ENCODE measurements at regions not wholly inside any gene's neighbourhood (a gene's known extent, or its start where the extent isn't known, plus 50 kb on each side); places are given as distances from the start of the nearest gene placed in this dataset.

DNA sequence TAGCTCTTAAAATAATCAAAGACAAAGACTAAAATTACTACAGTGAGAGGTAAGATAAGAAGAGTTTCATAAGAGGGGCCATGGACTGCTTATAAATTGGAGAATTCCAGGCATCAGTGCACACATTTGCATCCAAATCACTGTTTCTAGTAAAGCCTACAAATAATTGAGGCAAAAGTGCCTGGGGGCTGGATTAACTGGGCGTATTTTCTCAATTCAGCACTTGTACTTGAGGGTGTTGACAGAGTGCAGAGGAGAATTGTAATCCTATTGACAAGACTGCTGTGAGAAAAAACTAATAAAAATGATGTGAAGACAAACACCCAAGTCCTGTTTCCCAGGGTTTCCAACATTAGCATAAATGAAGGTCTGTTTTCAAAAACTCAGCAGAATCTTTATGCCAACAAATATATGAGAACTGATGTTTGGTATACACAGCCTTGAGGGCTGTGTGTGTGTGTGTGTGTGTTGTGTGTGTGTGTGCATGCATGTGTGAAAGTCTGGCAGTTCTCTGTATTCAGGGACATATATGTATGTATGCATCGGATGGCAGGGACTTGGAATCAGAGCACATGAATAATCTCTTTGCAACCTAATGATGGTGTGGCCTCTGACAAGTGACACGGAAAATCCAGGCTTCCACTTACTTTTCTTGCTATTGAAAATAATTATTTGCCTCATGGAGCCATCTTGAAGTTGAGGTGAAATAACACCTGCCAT, 182.1 kb upstream of the CDC14C start:
- Histone ChIP-seq H3K4me2 (ENCODE audit: unreplicated experiment) (no peak overlapping the region), H3K9me3 (ENCODE audit: low read depth) (no peaks in the 10 kb centered on the region), H3K9ac (no peak overlapping the region), H3K79me2 (ENCODE audit: insufficient read depth) (no peaks in the 10 kb centered on the region), H3K4me1 (ENCODE audit: insufficient read depth) (no peaks in the 10 kb centered on the region), H3K4me3 (no peak overlapping the region), H3K27ac (no peak overlapping the region), H3K9me2 (ENCODE audit: insufficient read depth) (no peaks in the 10 kb centered on the region), H4K20me1 (ENCODE audit: insufficient read depth) (no peaks in the 10 kb centered on the region), H3K36me3 (ENCODE audit: low read depth) (no peaks in the 10 kb centered on the region), H3K27me3 (replicated peaks; ENCODE audit: insufficient read depth) (no peaks in the 10 kb centered on the region), H2AFZ (no peak overlapping the region), H3F3A (ENCODE audit: insufficient read depth) (no peaks in the 10 kb centered on the region)
- 7 to 14% methylated on average over 3 of the region's 3 CpGs for WGBS, 2 experiments (ENCODE audit: low coverage in 1 of 2, low lambda C conversion rate in 2 of 2, missing lambda C conversion rate in 2 of 2)
- DNase-seq, result no peak
- in situ Hi-C loops (cut with MboI), result no loop called here
- TF ChIP-seq EZH2 (IDR thresholded peaks at IDR 0.05; ENCODE audit: insufficient read depth, poor library complexity, severe bottlenecking), result no peak
- TF ChIP-seq EZH2phosphoT487 (IDR thresholded peaks at IDR 0.05; ENCODE audit: insufficient read depth, low read depth), result no peak

DNA sequence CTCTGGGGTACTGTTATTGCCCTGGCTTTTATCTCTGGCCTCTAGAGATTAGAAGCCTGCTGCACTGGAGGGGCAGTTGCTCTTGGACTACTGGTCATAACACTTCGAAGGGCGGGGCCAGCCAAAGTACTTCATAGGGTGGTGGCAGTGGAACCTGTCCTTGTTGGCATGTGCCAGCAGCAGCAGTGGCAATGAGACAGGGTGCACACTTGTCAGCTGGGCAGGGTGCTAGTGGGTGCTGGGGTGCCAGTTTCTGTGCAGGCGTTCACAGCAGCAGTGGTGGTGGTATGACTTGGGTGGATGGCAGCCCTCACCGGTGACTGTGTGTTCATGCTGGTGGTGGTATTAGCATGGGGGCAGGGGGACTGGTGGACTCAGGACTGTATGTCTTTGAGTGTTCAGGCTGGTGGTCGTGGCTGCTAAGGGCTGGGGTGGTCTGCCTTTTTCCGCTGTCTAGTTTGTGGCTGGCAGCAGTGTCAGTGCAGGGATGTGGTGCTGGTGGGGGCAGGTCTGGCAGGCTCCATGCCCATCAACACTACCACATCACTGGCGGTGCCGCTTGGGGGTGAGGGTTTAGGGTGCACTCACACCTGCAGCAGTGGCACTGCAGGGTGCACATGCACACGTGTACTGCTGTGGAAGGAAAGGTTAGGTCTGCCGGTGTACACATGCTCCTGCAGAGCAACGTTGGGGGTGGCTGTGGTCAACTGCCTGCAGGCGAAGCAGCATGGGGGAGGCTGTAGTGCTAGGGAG, 176.1 kb upstream of the CDC14C start:
- Histone ChIP-seq H3K9me2 (ENCODE audit: insufficient read depth) (no peaks in the 10 kb centered on the region), H3K4me2 (ENCODE audit: unreplicated experiment) (no peak overlapping the region), H3K36me3 (ENCODE audit: low read depth) (no peaks in the 10 kb centered on the region), H3K9me3 (ENCODE audit: low read depth) (no peaks in the 10 kb centered on the region), H3K4me3 (no peak overlapping the region), H3K9ac (no peak overlapping the region), H2AFZ (no peak overlapping the region), H3K79me2 (ENCODE audit: insufficient read depth) (no peaks in the 10 kb centered on the region), H3K4me1 (ENCODE audit: insufficient read depth) (no peaks in the 10 kb centered on the region), H3K27me3 (replicated peaks; ENCODE audit: insufficient read depth) (no peaks in the 10 kb centered on the region), H3F3A (ENCODE audit: insufficient read depth) (no peaks in the 10 kb centered on the region), H3K27ac (no peak overlapping the region), H4K20me1 (ENCODE audit: insufficient read depth) (no peaks in the 10 kb centered on the region)
- TF ChIP-seq EZH2phosphoT487 (IDR thresholded peaks at IDR 0.05; ENCODE audit: insufficient read depth, low read depth) (no peak), EZH2 (IDR thresholded peaks at IDR 0.05; ENCODE audit: insufficient read depth, poor library complexity, severe bottlenecking) (no peak)
- WGBS, 2 experiments (ENCODE audit: low coverage in 1 of 2, low lambda C conversion rate in 2 of 2, missing lambda C conversion rate in 2 of 2), result 30 to 44% methylated on average over 11 to 12 of the region's 12 CpGs
- no peak for DNase-seq
- in situ Hi-C loops (cut with MboI), result no loop called here

DNA sequence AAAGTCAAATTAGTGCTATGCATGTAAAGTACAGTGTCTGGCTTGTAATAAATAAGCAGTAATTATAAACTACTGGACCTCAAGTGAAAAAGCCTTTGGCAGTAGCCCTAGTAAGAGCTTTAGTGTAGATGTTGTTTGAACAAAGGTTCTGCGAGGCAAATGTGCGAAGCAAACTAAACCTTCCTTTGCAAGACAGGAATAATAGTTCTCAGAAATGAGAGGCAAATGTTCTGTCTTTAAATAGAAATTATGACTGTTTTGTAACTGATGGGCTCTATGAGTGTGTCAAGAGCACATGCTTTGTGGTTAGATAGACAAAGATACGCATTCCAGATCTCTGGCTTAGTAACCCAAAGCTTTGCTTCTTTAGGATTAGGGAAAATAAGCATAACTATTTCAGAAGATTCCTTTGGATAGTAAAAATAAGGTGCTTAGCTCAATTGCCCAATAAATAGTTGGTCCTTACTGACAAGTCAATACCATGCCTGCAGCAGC, 169.2 kb upstream of the CDC14C start:
- no peak overlapping the region for H3K9ac ChIP-seq
- TF ChIP-seq EZH2phosphoT487 (IDR thresholded peaks at IDR 0.05; ENCODE audit: insufficient read depth, low read depth) (no peak), EZH2 (IDR thresholded peaks at IDR 0.05; ENCODE audit: insufficient read depth, poor library complexity, severe bottlenecking) (no peak)
- in situ Hi-C loops (cut with MboI), result no loop called here

DNA sequence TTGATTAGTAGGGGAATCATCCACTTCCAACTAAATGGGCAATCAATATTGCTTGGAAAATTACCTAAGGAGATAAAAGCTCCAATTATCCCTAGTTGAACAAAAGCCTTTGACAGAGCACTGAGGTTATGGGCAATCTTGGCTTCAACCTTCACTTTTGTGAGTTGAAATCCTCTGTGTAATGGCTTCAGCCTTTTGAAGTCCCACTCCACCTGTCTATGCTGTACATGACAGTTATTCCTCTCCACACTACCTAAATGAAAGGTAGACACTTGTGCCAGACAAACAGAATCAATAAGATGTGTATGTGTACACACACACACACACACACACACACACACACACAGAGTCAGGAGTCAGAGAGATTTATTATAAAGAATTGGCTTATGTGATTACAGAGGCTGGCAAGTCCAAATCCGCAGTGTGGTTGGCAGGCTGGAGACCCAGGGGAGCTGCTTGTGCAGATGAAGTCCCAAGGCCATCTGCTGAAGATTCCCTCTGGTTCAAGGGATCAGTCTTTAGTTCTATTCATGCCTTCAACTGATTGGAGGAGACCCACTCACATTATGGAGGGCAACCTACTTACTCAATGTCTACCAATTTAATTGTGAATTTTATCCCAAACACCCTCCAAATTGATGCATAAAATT, 164.8 kb upstream of the CDC14C start:
- Histone ChIP-seq H3K9me3 (ENCODE audit: low read depth) (no peaks in the 10 kb centered on the region), H3K4me2 (ENCODE audit: unreplicated experiment) (no peak overlapping the region), H2AFZ (no peak overlapping the region), H3K27ac (no peak overlapping the region), H3K9me2 (ENCODE audit: insufficient read depth) (no peaks in the 10 kb centered on the region), H3K4me1 (ENCODE audit: insufficient read depth) (no peaks in the 10 kb centered on the region), H3K9ac (no peak overlapping the region), H3K27me3 (replicated peaks; ENCODE audit: insufficient read depth) (no peaks in the 10 kb centered on the region), H3K36me3 (ENCODE audit: low read depth) (no peaks in the 10 kb centered on the region), H3F3A (ENCODE audit: insufficient read depth) (no peaks in the 10 kb centered on the region), H3K4me3 (no peak overlapping the region), H3K79me2 (ENCODE audit: insufficient read depth) (no peaks in the 10 kb centered on the region), H4K20me1 (ENCODE audit: insufficient read depth) (no peaks in the 10 kb centered on the region)
- in situ Hi-C loops (cut with MboI), result no loop called here
- DNase-seq, result no peak
- no peak for TF ChIP-seq EZH2 (IDR thresholded peaks at IDR 0.05; ENCODE audit: insufficient read depth, poor library complexity, severe bottlenecking)
- WGBS, 2 experiments (ENCODE audit: low coverage in 1 of 2, low lambda C conversion rate in 2 of 2, missing lambda C conversion rate in 2 of 2), result 0 to 6% methylated on average over 1 of the region's 1 CpG

More for the DNA sequence above, 169.2 kb upstream of the CDC14C start:
- Histone ChIP-seq H3F3A (ENCODE audit: insufficient read depth) (no peaks in the 10 kb centered on the region), H3K36me3 (ENCODE audit: low read depth) (no peaks in the 10 kb centered on the region), H3K27ac (no peak overlapping the region), H3K4me3 (no peak overlapping the region), H3K4me2 (ENCODE audit: unreplicated experiment) (no peak overlapping the region), H3K9me2 (ENCODE audit: insufficient read depth) (no peaks in the 10 kb centered on the region), H3K27me3 (replicated peaks; ENCODE audit: insufficient read depth) (no peaks in the 10 kb centered on the region), H2AFZ (no peak overlapping the region), H4K20me1 (ENCODE audit: insufficient read depth) (no peaks in the 10 kb centered on the region), H3K9me3 (ENCODE audit: low read depth) (no peaks in the 10 kb centered on the region), H3K79me2 (ENCODE audit: insufficient read depth) (no peaks in the 10 kb centered on the region), H3K4me1 (ENCODE audit: insufficient read depth) (no peaks in the 10 kb centered on the region)
- 11 to 13% methylated on average over 3 of the region's 3 CpGs for WGBS, 2 experiments (ENCODE audit: low coverage in 1 of 2, low lambda C conversion rate in 2 of 2, missing lambda C conversion rate in 2 of 2)
- no peak for DNase-seq

Measured in GM23248 (cell line).